ENCODE measurements at regions not wholly inside any gene's neighbourhood (a gene's known extent, or its start where the extent isn't known, plus 50 kb on each side); places are given as distances from the start of the nearest gene placed in this dataset.

- TF ChIP-seq CTCF (conservative IDR thresholded peaks at IDR 0.05 in 1 of 2, IDR thresholded peaks at IDR 0.05 in 1 of 2; ENCODE audit: low read depth in 1 of 2, low read length in 2 of 2) (no peak), EZH2 (IDR thresholded peaks at IDR 0.05; ENCODE audit: low read length, missing control alignments) (no peak)
Observed at GRCh38 chr2:238562446-238562845, 135.7 kb downstream of the ASB1 start.

Data from fibroblast of lung (primary cell).